ENCODE measurements at regions not wholly inside any gene's neighbourhood (a gene's known extent, or its start where the extent isn't known, plus 50 kb on each side); places are given as distances from the start of the nearest gene placed in this dataset.

DNA sequence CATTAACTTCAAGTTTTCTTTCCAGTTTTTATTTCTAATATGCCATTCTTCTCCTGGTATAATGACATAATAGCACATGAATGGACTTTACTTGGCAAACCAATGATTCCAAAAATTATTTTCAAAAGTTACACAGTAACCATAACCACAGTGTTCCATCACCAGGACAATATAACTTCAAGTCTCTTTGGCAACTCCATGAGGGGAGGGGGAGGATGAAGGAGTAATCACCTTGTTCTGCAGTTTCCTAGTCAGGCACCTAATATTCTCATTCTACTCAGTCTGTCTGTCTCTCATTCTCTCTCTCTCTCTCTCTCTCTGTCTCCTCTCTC lies 66.6 kb downstream of the BTG1 start:
- no peak overlapping the region for H3K27ac ChIP-seq (ENCODE audit: low read depth in 1 of 2, low read length in 2 of 2)
- H3K9ac ChIP-seq (ENCODE audit: low read depth in 1 of 2, low read length in 2 of 2) = no peak overlapping the region

DNA sequence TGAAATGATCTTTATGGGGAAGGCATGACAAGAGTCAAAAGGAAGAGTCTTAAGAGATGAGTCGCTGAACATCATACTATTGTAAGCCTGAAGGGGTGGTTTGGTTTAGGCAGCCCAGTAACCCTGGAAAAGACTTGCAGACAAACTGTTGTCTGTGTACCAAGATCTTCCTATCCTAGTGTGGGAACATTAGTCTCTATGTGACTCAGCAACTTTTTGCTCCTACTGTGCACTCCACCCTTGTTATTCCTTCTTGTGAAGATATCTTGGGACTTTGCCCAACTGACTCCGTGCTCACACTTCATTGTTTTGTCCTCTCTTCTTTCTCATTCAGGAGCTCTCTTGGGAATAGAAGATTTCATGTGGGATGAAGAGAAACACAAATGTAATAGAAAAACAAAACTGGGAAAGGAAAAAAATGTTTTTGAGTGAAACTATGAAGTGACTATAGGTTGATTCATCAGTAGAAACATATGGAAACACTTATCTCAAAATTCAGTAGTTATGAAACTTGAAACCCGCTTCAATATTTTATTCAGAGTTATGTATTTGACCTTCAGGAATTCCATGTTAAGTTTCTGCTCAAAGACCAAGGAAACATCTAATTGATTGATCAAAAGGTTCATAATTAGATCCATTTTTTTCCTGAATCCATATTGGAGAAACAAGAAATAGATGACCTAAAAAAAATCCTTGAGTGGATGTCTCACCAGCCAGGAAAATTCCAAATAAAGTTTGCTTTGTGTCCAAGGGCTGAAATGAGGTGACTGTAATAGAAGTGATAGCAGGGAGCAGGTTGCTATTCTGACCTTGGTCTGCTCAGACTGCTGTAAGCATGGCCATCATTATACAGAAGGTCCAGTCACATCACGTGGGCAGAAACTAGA lies 67.2 kb downstream of the BTG1 start:
- no peak overlapping the region for H3K27ac ChIP-seq (ENCODE audit: low read depth in 1 of 2, low read length in 2 of 2)
- WGBS = 86% methylated on average over 4 of the region's 4 CpGs

More for the DNA sequence above, 66.6 kb downstream of the BTG1 start:
- Histone ChIP-seq H3K4me3 (ENCODE audit: low read depth in 1 of 3, low read length in 3 of 3) (no peak overlapping the region), H3K36me3 (ENCODE audit: control insufficient read depth in 4 of 4, insufficient read depth in 3 of 4, low read depth in 1 of 4, low read length in 3 of 4) (no peaks in the 10 kb centered on the region), H3K4me1 (ENCODE audit: control insufficient read depth in 4 of 4, insufficient read depth in 4 of 4, low read length in 3 of 4) (no peaks in the 10 kb centered on the region), H3K27me3 (ENCODE audit: control insufficient read depth in 4 of 4, insufficient read depth in 4 of 4, low read length in 3 of 4) (no peaks in the 10 kb centered on the region), H3K9me3 (ENCODE audit: control insufficient read depth in 4 of 4, low read length in 3 of 4) (no peaks in the 10 kb centered on the region)
- no peak for DNase-seq (ENCODE audit: low spot score)
- no peak for TF ChIP-seq RAD21 (IDR thresholded peaks at IDR 0.05)
- TF ChIP-seq GABPA (IDR thresholded peaks at IDR 0.05 in 1 of 2, conservative IDR thresholded peaks at IDR 0.05 in 1 of 2) = no peak
- TF ChIP-seq FOXA1 (IDR thresholded peaks at IDR 0.05) = no peak
- TF ChIP-seq EGR1 (IDR thresholded peaks at IDR 0.05; ENCODE audit: low read depth in 2 of 2) = no peak
- no peak for TF ChIP-seq HNF4A (conservative IDR thresholded peaks at IDR 0.05)
- no peak for TF ChIP-seq HNF4G (IDR thresholded peaks at IDR 0.05)
- no peak for TF ChIP-seq JUND (IDR thresholded peaks at IDR 0.05)
- TF ChIP-seq, protein P1, sequence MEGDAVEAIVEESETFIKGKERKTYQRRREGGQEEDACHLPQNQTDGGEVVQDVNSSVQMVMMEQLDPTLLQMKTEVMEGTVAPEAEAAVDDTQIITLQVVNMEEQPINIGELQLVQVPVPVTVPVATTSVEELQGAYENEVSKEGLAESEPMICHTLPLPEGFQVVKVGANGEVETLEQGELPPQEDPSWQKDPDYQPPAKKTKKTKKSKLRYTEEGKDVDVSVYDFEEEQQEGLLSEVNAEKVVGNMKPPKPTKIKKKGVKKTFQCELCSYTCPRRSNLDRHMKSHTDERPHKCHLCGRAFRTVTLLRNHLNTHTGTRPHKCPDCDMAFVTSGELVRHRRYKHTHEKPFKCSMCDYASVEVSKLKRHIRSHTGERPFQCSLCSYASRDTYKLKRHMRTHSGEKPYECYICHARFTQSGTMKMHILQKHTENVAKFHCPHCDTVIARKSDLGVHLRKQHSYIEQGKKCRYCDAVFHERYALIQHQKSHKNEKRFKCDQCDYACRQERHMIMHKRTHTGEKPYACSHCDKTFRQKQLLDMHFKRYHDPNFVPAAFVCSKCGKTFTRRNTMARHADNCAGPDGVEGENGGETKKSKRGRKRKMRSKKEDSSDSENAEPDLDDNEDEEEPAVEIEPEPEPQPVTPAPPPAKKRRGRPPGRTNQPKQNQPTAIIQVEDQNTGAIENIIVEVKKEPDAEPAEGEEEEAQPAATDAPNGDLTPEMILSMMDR (IDR thresholded peaks at IDR 0.05; ENCODE audit: low read depth, low read length, missing input control) = no peak
- TF ChIP-seq RXRA (IDR thresholded peaks at IDR 0.05) = no peak
- TF ChIP-seq, protein P2, sequence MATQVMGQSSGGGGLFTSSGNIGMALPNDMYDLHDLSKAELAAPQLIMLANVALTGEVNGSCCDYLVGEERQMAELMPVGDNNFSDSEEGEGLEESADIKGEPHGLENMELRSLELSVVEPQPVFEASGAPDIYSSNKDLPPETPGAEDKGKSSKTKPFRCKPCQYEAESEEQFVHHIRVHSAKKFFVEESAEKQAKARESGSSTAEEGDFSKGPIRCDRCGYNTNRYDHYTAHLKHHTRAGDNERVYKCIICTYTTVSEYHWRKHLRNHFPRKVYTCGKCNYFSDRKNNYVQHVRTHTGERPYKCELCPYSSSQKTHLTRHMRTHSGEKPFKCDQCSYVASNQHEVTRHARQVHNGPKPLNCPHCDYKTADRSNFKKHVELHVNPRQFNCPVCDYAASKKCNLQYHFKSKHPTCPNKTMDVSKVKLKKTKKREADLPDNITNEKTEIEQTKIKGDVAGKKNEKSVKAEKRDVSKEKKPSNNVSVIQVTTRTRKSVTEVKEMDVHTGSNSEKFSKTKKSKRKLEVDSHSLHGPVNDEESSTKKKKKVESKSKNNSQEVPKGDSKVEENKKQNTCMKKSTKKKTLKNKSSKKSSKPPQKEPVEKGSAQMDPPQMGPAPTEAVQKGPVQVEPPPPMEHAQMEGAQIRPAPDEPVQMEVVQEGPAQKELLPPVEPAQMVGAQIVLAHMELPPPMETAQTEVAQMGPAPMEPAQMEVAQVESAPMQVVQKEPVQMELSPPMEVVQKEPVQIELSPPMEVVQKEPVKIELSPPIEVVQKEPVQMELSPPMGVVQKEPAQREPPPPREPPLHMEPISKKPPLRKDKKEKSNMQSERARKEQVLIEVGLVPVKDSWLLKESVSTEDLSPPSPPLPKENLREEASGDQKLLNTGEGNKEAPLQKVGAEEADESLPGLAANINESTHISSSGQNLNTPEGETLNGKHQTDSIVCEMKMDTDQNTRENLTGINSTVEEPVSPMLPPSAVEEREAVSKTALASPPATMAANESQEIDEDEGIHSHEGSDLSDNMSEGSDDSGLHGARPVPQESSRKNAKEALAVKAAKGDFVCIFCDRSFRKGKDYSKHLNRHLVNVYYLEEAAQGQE (IDR thresholded peaks at IDR 0.05) = no peak
- no peak for TF ChIP-seq FOXA2 (IDR thresholded peaks at IDR 0.05)
- TF ChIP-seq, protein P3, sequence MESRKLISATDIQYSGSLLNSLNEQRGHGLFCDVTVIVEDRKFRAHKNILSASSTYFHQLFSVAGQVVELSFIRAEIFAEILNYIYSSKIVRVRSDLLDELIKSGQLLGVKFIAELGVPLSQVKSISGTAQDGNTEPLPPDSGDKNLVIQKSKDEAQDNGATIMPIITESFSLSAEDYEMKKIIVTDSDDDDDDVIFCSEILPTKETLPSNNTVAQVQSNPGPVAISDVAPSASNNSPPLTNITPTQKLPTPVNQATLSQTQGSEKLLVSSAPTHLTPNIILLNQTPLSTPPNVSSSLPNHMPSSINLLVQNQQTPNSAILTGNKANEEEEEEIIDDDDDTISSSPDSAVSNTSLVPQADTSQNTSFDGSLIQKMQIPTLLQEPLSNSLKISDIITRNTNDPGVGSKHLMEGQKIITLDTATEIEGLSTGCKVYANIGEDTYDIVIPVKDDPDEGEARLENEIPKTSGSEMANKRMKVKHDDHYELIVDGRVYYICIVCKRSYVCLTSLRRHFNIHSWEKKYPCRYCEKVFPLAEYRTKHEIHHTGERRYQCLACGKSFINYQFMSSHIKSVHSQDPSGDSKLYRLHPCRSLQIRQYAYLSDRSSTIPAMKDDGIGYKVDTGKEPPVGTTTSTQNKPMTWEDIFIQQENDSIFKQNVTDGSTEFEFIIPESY (IDR thresholded peaks at IDR 0.05) = no peak

More for the DNA sequence above, 67.2 kb downstream of the BTG1 start:
- Histone ChIP-seq H3K4me1 (ENCODE audit: control insufficient read depth in 4 of 4, insufficient read depth in 4 of 4, low read length in 3 of 4) (no peaks in the 10 kb centered on the region), H3K4me3 (ENCODE audit: low read depth in 1 of 3, low read length in 3 of 3) (no peak overlapping the region), H3K9me3 (ENCODE audit: control insufficient read depth in 4 of 4, low read length in 3 of 4) (no peaks in the 10 kb centered on the region), H3K9ac (ENCODE audit: low read depth in 1 of 2, low read length in 2 of 2) (no peak overlapping the region), H3K27me3 (ENCODE audit: control insufficient read depth in 4 of 4, insufficient read depth in 4 of 4, low read length in 3 of 4) (no peaks in the 10 kb centered on the region), H3K36me3 (ENCODE audit: control insufficient read depth in 4 of 4, insufficient read depth in 3 of 4, low read depth in 1 of 4, low read length in 3 of 4) (peaks cover 0 to 1% (median 0%) of the 10 kb centered on the region in 4 donors)
- no peak for DNase-seq (ENCODE audit: low spot score)
- TF ChIP-seq SP1 (IDR thresholded peaks at IDR 0.05) (no peak), HNF4A (conservative IDR thresholded peaks at IDR 0.05) (no peak), JUND (IDR thresholded peaks at IDR 0.05) (no peak), FOXA1 (IDR thresholded peaks at IDR 0.05) (no peak)
- TF ChIP-seq, protein P4, sequence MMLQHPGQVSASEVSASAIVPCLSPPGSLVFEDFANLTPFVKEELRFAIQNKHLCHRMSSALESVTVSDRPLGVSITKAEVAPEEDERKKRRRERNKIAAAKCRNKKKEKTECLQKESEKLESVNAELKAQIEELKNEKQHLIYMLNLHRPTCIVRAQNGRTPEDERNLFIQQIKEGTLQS (IDR thresholded peaks at IDR 0.05) = no peak

Data from liver (tissue), 8 donors.